Mesendoderm (in vitro differentiated cells): ENCODE measurements at regions not wholly inside any gene's neighbourhood (a gene's known extent, or its start where the extent isn't known, plus 50 kb on each side); places are given as distances from the start of the nearest gene placed in this dataset.

Experiments used
- DNase-seq: peaks from one replicate; pipeline ENCODE4 v3.0.0; 2013
- H2AK5ac ChIP-seq: 2 replicates; pipeline ENCODE4 v1.6.1; 2013; ENCODE audit warnings: low read length, inconsistent platforms
- H2BK120ac ChIP-seq: 2 replicates; pipeline ENCODE4 v1.6.1; 2013; ENCODE audit warnings: low read depth, mild to moderate bottlenecking, low read length, moderate library complexity, mixed read lengths
- H2BK15ac ChIP-seq: replicated peaks from 2 replicates; pipeline ENCODE4 v1.6.1; 2013; ENCODE audit warnings: low read depth, mild to moderate bottlenecking, moderate library complexity
- H2BK5ac ChIP-seq: 2 replicates; pipeline ENCODE4 v1.6.1; 2013; ENCODE audit warnings: low read length, inconsistent platforms
- H3K18ac ChIP-seq: 2 replicates; pipeline ENCODE4 v1.6.1; 2013; ENCODE audit warnings: mild to moderate bottlenecking, low read length, mixed read lengths
- H3K23ac ChIP-seq: one replicate; pipeline ENCODE4 v1.6.1; 2013; ENCODE audit warnings: low read length
- H3K27ac ChIP-seq: 2 replicates; pipeline ENCODE4 v1.5.1; 2013; ENCODE audit warnings: low read depth, mild to moderate bottlenecking, inconsistent platforms, low read length, moderate library complexity
- H3K27me3 ChIP-seq: 2 replicates; pipeline ENCODE4 v1.6.1; 2013; ENCODE audit warnings: low read length, control low read depth, mild to moderate bottlenecking, inconsistent platforms; ENCODE audit not compliant: insufficient read depth, poor library complexity
- H3K36me3 ChIP-seq: 2 replicates; pipeline ENCODE4 v1.6.1; 2013; ENCODE audit warnings: low read length, inconsistent platforms; ENCODE audit not compliant: control insufficient read depth, insufficient read depth
- H3K4ac ChIP-seq: one replicate; pipeline ENCODE4 v1.6.1; 2013; ENCODE audit warnings: low read depth, mild to moderate bottlenecking, low read length, moderate library complexity
- H3K4me1 ChIP-seq: 2 replicates; pipeline ENCODE4 v1.6.1; 2013; ENCODE audit warnings: low read depth, low read length, inconsistent platforms; ENCODE audit not compliant: control insufficient read depth
- H3K4me2 ChIP-seq: 2 replicates; pipeline ENCODE4 v1.6.1; 2013; ENCODE audit warnings: low read length
- H3K4me3 ChIP-seq: 2 replicates; pipeline ENCODE4 v1.5.1; 2013; ENCODE audit warnings: mild to moderate bottlenecking, low read length
- H3K56ac ChIP-seq: one replicate; pipeline ENCODE4 v1.6.1; 2013; ENCODE audit warnings: low read length
- H3K79me1 ChIP-seq: 2 replicates; pipeline ENCODE4 v1.6.1; 2013; ENCODE audit warnings: low read length, inconsistent platforms
- H3K79me2 ChIP-seq: 2 replicates; pipeline ENCODE4 v1.6.1; 2013; ENCODE audit warnings: mild to moderate bottlenecking, low read length; ENCODE audit not compliant: control insufficient read depth, insufficient read depth
- H3K9ac ChIP-seq: 2 replicates; pipeline ENCODE4 v1.6.1; 2013; ENCODE audit warnings: low read length, inconsistent platforms
- H4K5ac ChIP-seq: one replicate; pipeline ENCODE4 v1.6.1; 2013; ENCODE audit warnings: low read length
- H4K8ac ChIP-seq: one replicate; pipeline ENCODE4 v1.6.1; 2013; ENCODE audit warnings: low read depth, mild to moderate bottlenecking, control low read depth, low read length, moderate library complexity
- WGBS: extraction: QIAGEN DNeasy Blood & Tissue Kit; methylation state at CpG from one replicate; pipeline ENCODE4 v1.1.7; 2013; ENCODE audit warnings: low lambda C conversion rate, missing lambda C conversion rate; ENCODE audit not compliant: insufficient coverage; ENCODE audit errors: extremely low coverage; 5-methylcytosine and 5-hydroxymethylcytosine counted together

- Histone ChIP-seq H2BK15ac (no peak overlapping the region), H3K9ac (no peak overlapping the region), H3K18ac (no peak overlapping the region), H3K27ac (no peak overlapping the region), H2AK5ac (no peak overlapping the region), H4K5ac (no peak overlapping the region), H3K79me1 (no peaks in the 10 kb centered on the region), H3K27me3 (no peaks in the 10 kb centered on the region), H2BK120ac (no peak overlapping the region), H3K79me2 (no peaks in the 10 kb centered on the region), H3K4me1 (no peaks in the 10 kb centered on the region), H4K8ac (no peak overlapping the region), H3K23ac (no peak overlapping the region), H3K4me3 (no peak overlapping the region), H3K36me3 (no peaks in the 10 kb centered on the region), H2BK5ac (no peak overlapping the region), H3K56ac (no peak overlapping the region), H3K4ac (no peak overlapping the region), H3K4me2 (no peak overlapping the region)
- no CpG with 5 or more reads among the region's 3 CpGs for WGBS
- peak; percentile 59 for DNase-seq
Observed at GRCh38 chr11:23490557-23491235, 630.4 kb upstream of the CCDC179 start.

DNA sequence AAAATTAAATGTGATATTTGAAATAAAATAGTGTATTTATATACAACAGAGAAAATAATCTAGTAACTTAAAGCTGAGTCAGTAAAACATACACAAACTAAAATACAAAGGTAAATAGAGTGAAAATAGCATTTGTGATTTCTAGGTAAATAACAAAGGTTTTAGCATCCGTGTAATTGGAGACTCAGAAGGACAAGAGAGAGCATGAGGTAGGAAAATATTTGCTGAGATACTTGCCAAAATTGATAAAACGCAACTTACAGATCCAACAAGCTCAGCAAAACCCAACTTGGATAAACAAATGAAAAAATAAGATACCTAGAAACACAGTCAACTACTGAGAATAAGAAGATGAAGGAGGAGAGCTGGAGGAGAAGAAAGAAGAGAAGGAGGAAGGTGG lies 634.7 kb upstream of the CCDC179 start:
- no peak overlapping the region for H3K18ac ChIP-seq
- no peak overlapping the region for H3K4me3 ChIP-seq
- H3K4me1 ChIP-seq: no peaks in the 10 kb centered on the region
- no peak overlapping the region for H2BK5ac ChIP-seq
- DNase-seq: no peak
- no peaks in the 10 kb centered on the region for H3K27me3 ChIP-seq
- no CpG with 5 or more reads among the region's 2 CpGs for WGBS
- no peak overlapping the region for H3K27ac ChIP-seq
- H3K23ac ChIP-seq: no peak overlapping the region
- no peaks in the 10 kb centered on the region for H3K79me2 ChIP-seq
- H3K56ac ChIP-seq: no peak overlapping the region
- no peaks in the 10 kb centered on the region for H3K36me3 ChIP-seq
- H3K9ac ChIP-seq: no peak overlapping the region
- H3K4me2 ChIP-seq: no peak overlapping the region
- no peak overlapping the region for H3K4ac ChIP-seq
- no peak overlapping the region for H2BK120ac ChIP-seq
- H3K79me1 ChIP-seq: no peaks in the 10 kb centered on the region
- no peak overlapping the region for H4K5ac ChIP-seq
- no peak overlapping the region for H2AK5ac ChIP-seq
- no peak overlapping the region for H2BK15ac ChIP-seq
- no peak overlapping the region for H4K8ac ChIP-seq

DNA sequence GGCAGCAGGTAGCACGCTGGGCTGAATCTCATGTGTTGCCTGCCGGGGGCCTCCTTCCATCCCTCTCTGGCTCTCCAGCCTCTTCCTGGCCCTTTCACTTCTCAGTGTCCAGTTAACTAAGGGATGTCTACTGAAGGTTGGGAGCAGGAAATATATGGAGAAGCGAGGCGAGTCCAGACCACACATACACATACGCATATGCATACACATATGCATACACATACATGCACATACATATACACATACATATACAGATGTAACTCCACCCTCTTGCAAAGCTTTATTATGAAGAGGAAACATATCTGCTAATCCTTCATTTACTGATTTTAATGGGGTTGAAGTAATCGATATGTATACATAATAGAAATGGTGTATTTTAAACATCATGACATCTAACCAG lies 636.1 kb upstream of the CCDC179 start:
- Histone ChIP-seq H2AK5ac (no peak overlapping the region), H3K4ac (no peak overlapping the region), H3K4me3 (no peak overlapping the region), H4K8ac (no peak overlapping the region), H3K18ac (no peak overlapping the region), H4K5ac (no peak overlapping the region), H3K23ac (no peak overlapping the region), H3K27ac (no peak overlapping the region), H3K4me2 (no peak overlapping the region), H3K36me3 (no peaks in the 10 kb centered on the region), H3K4me1 (no peaks in the 10 kb centered on the region), H2BK15ac (no peak overlapping the region), H3K79me2 (no peaks in the 10 kb centered on the region), H3K9ac (no peak overlapping the region), H3K79me1 (no peaks in the 10 kb centered on the region), H3K27me3 (no peaks in the 10 kb centered on the region), H2BK5ac (no peak overlapping the region), H3K56ac (no peak overlapping the region), H2BK120ac (no peak overlapping the region)
- DNase-seq: no peak
- no CpG with 5 or more reads among the region's 6 CpGs for WGBS

GRCh38 chr11:23497040-23497439 lies 636.8 kb upstream of the CCDC179 start:
- Histone ChIP-seq H3K27ac (no peak overlapping the region), H2AK5ac (no peak overlapping the region), H2BK5ac (no peak overlapping the region), H3K23ac (no peak overlapping the region), H3K4me3 (no peak overlapping the region), H3K9ac (no peak overlapping the region), H3K4me2 (no peak overlapping the region), H3K18ac (no peak overlapping the region), H3K27me3 (no peaks in the 10 kb centered on the region), H3K36me3 (no peaks in the 10 kb centered on the region), H4K5ac (no peak overlapping the region), H3K79me1 (no peaks in the 10 kb centered on the region), H2BK120ac (no peak overlapping the region), H3K4ac (no peak overlapping the region), H4K8ac (no peak overlapping the region), H3K56ac (no peak overlapping the region), H2BK15ac (no peak overlapping the region), H3K4me1 (no peaks in the 10 kb centered on the region), H3K79me2 (no peaks in the 10 kb centered on the region)
- WGBS: no CpG with 5 or more reads among the region's 1 CpG
- DNase-seq: no peak

DNA sequence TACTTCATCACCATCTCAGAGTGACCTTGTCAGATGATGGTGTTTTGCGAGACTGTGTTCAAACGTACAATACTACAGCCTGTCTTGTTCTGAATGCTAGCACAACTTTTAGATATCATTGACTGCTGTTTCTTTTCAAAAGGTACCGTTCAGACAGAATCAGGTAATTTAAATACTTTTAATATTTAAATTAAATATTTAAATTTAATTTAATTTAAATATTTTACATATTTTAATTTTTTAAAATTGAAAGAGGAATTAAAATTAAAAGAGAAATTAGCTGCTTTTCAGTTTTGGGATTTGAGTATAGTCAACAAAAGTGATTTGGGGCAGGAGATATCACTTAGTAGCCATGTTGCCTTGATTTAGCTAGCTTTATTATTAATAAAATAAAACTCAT lies 642.1 kb upstream of the CCDC179 start:
- no peak overlapping the region for H2BK5ac ChIP-seq

GRCh38 chr11:23502826-23503225 lies 642.6 kb upstream of the CCDC179 start:
- H3K18ac ChIP-seq: no peak overlapping the region
- no peak overlapping the region for H3K4me2 ChIP-seq
- H3K4ac ChIP-seq: no peak overlapping the region
- no peak overlapping the region for H3K9ac ChIP-seq
- no peaks in the 10 kb centered on the region for H3K27me3 ChIP-seq
- H4K8ac ChIP-seq: no peak overlapping the region
- no peak overlapping the region for H2BK120ac ChIP-seq
- WGBS: no CpG with 5 or more reads among the region's 1 CpG
- H3K79me1 ChIP-seq: no peaks in the 10 kb centered on the region
- H3K4me1 ChIP-seq: no peaks in the 10 kb centered on the region
- no peak overlapping the region for H3K27ac ChIP-seq
- H3K23ac ChIP-seq: no peak overlapping the region
- H3K4me3 ChIP-seq: no peak overlapping the region
- H4K5ac ChIP-seq: no peak overlapping the region
- H2BK5ac ChIP-seq: no peak overlapping the region
- peak; percentile 4 for DNase-seq
- H3K79me2 ChIP-seq: no peaks in the 10 kb centered on the region
- no peak overlapping the region for H2AK5ac ChIP-seq
- no peak overlapping the region for H2BK15ac ChIP-seq
- no peaks in the 10 kb centered on the region for H3K36me3 ChIP-seq
- H3K56ac ChIP-seq: no peak overlapping the region

More for the DNA sequence above, 642.1 kb upstream of the CCDC179 start:
- Histone ChIP-seq H3K79me1 (no peaks in the 10 kb centered on the region), H3K4me3 (no peak overlapping the region), H3K18ac (no peak overlapping the region), H3K23ac (no peak overlapping the region), H3K4ac (no peak overlapping the region), H4K5ac (no peak overlapping the region), H3K36me3 (no peaks in the 10 kb centered on the region), H3K27me3 (no peaks in the 10 kb centered on the region), H2BK15ac (no peak overlapping the region), H3K9ac (no peak overlapping the region), H3K27ac (no peak overlapping the region), H3K79me2 (no peaks in the 10 kb centered on the region), H2AK5ac (no peak overlapping the region), H4K8ac (no peak overlapping the region), H2BK120ac (no peak overlapping the region), H3K4me2 (no peak overlapping the region), H3K56ac (no peak overlapping the region), H3K4me1 (no peaks in the 10 kb centered on the region)
- no CpG with 5 or more reads among the region's 3 CpGs for WGBS
- no peak for DNase-seq
